ENCODE measurements at regions not wholly inside any gene's neighbourhood (a gene's known extent, or its start where the extent isn't known, plus 50 kb on each side); places are given as distances from the start of the nearest gene placed in this dataset.

DNA sequence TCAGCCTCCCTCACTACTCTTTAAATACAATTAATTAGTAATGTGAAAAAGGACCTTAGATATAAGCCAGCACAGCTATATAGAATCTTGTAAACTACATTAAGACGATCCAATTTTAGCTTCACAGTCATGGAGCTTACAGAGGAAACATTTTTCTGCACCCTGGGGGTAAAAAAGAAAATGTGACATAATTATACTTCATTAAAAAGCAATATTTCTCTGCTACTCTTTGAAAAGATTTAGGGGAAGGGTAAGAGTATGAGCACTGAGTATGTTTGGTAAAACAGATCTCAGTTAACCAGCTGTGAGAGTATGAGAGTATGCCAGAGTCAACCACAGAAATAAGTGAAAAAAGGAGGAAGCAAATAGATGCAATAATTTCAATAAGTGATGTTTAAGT is 1415.9 kb downstream of the PLA2G4A start:
- TF ChIP-seq, protein P1, sequence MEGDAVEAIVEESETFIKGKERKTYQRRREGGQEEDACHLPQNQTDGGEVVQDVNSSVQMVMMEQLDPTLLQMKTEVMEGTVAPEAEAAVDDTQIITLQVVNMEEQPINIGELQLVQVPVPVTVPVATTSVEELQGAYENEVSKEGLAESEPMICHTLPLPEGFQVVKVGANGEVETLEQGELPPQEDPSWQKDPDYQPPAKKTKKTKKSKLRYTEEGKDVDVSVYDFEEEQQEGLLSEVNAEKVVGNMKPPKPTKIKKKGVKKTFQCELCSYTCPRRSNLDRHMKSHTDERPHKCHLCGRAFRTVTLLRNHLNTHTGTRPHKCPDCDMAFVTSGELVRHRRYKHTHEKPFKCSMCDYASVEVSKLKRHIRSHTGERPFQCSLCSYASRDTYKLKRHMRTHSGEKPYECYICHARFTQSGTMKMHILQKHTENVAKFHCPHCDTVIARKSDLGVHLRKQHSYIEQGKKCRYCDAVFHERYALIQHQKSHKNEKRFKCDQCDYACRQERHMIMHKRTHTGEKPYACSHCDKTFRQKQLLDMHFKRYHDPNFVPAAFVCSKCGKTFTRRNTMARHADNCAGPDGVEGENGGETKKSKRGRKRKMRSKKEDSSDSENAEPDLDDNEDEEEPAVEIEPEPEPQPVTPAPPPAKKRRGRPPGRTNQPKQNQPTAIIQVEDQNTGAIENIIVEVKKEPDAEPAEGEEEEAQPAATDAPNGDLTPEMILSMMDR (IDR thresholded peaks at IDR 0.05; ENCODE audit: low read depth, low read length, missing input control): no peak
- TF ChIP-seq, protein P2, sequence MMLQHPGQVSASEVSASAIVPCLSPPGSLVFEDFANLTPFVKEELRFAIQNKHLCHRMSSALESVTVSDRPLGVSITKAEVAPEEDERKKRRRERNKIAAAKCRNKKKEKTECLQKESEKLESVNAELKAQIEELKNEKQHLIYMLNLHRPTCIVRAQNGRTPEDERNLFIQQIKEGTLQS (IDR thresholded peaks at IDR 0.05): no peak
- TF ChIP-seq TAF1 (conservative IDR thresholded peaks at IDR 0.05) (no peak), RXRA (IDR thresholded peaks at IDR 0.05) (no peak), JUND (IDR thresholded peaks at IDR 0.05) (no peak), YY1 (IDR thresholded peaks at IDR 0.05) (no peak), RAD21 (IDR thresholded peaks at IDR 0.05) (no peak)
- TF ChIP-seq, protein P3, sequence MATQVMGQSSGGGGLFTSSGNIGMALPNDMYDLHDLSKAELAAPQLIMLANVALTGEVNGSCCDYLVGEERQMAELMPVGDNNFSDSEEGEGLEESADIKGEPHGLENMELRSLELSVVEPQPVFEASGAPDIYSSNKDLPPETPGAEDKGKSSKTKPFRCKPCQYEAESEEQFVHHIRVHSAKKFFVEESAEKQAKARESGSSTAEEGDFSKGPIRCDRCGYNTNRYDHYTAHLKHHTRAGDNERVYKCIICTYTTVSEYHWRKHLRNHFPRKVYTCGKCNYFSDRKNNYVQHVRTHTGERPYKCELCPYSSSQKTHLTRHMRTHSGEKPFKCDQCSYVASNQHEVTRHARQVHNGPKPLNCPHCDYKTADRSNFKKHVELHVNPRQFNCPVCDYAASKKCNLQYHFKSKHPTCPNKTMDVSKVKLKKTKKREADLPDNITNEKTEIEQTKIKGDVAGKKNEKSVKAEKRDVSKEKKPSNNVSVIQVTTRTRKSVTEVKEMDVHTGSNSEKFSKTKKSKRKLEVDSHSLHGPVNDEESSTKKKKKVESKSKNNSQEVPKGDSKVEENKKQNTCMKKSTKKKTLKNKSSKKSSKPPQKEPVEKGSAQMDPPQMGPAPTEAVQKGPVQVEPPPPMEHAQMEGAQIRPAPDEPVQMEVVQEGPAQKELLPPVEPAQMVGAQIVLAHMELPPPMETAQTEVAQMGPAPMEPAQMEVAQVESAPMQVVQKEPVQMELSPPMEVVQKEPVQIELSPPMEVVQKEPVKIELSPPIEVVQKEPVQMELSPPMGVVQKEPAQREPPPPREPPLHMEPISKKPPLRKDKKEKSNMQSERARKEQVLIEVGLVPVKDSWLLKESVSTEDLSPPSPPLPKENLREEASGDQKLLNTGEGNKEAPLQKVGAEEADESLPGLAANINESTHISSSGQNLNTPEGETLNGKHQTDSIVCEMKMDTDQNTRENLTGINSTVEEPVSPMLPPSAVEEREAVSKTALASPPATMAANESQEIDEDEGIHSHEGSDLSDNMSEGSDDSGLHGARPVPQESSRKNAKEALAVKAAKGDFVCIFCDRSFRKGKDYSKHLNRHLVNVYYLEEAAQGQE (IDR thresholded peaks at IDR 0.05): no peak

Measured in liver (tissue), 3 donors.